Right ventricle myocardium inferior (tissue), 1 donor: ENCODE measurements at regions not wholly inside any gene's neighbourhood (a gene's known extent, or its start where the extent isn't known, plus 50 kb on each side); places are given as distances from the start of the nearest gene placed in this dataset.
"Not testable (repeated sequence)": the region's sequence is repeated elsewhere in the genome, so short reads cannot be mapped to it uniquely, and the experiment has no call there.

ENCODE experiments used
- ATAC-seq: fragments of 200-7000 bp; cut with Tn5 transposase; one replicate; pipeline ENCODE4 v1.9.1; 2020; ENCODE audit warnings: mild to moderate bottlenecking, moderate library complexity
- DNase-seq: peaks from one replicate; pipeline ENCODE4 v3.0.0; 2021; ENCODE audit errors: missing footprints
- intact Hi-C: fragments of 100-400 bp; cut with DNase I; formaldehyde crosslinking; loops from one replicate; pipeline ENCODE4 v1.11.0; 2022
- donor health status: DM: no; HTN: yes; CAD: no; lungs with severe emphysema.

- no peak for ATAC-seq
- DNase-seq = no peak
- intact Hi-C loops = loop anchor here (5.0 to 10.0 kb wide), 3 partner anchors 211 to 363 kb away; partner anchors contain the start of gene NIPSNAP3A
Observed at GRCh38 chr9:104388071-104388470, 116.0 kb upstream of the OR13F1 start.

GRCh38 chr9:104389341-104389740, 114.7 kb upstream of the OR13F1 start:
- intact Hi-C loops = loop anchor here (5.0 to 10.0 kb wide), 3 partner anchors 212 to 365 kb away; partner anchors contain the start of gene NIPSNAP3A
- DNase-seq (no peak), ATAC-seq (no peak)

DNA sequence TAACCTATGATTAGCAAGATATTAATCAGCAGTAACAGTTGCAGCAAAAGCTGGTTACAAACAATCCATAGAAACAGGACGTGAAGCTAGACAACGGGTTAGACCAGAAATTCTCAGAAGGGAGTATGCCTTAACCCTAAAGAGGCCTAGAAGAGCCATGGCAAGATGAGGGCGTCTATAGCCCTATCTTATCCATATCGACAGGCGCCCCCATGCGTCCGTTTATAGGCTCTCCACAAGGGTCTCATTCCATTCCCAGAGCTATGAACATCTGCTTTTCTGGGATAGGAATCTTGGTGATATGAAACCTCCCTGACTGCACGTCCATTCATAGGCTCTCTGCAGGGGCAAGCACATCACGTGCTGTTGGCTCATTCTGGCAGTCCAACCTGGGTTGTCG, 109.2 kb upstream of the OR13F1 start:
- intact Hi-C loops, DNase-seq, ATAC-seq: not testable (repeated sequence)

GRCh38 chr9:104412238-104412637, 91.8 kb upstream of the OR13F1 start:
- DNase-seq (no peak), ATAC-seq (no peak)
- intact Hi-C loops = no loop called here

GRCh38 chr9:104416470-104416869, 87.6 kb upstream of the OR13F1 start:
- no peak for ATAC-seq
- no peak for DNase-seq
- intact Hi-C loops = no loop called here

DNA sequence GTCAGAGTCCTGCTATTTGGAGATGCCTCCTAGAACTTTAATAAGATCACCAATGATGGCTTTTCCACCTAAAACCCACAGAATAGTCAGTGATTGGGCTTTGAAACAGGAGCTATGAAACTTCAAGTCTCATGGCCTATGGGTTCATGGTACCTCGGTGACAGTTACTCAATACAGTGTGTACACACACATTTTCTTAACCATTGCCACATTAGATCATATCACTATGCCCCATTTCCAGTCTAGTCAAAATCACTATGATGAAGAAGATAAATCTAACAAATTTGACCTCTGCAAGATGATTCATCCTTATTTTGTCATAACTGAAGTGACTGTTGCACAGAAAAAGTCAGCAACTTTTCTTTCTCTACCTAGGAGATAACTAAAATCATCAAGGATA, 86.8 kb upstream of the OR13F1 start:
- ATAC-seq = no peak
- DNase-seq = no peak
- intact Hi-C loops = no loop called here

DNA sequence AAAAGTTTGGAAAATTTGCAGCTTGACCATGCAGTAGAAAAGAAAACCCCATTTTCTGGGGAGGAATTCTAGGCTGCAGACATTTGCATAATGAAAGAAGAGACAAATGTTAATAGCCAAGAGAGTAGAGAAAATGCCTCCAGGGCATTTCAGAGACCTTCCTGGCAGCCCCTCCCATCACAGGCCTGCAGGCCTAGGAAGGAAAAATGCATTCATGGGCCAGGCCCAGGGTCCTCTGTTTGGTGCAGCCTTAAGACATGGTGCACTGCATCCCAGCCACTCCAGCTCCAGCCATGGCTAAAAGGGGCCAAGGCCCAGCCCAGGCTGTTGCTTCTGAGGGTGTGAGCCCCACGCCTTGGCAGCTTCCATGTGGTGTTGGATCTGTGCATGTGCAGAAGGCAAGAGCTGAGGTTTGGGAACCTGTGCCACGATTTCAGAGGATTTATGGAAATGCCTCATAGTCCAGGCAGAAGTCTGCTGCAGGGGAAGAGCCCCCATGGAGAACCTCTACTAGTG, 75.0 kb upstream of the OR13F1 start:
- intact Hi-C loops = no loop called here
- no peak for ATAC-seq
- no peak for DNase-seq

DNA sequence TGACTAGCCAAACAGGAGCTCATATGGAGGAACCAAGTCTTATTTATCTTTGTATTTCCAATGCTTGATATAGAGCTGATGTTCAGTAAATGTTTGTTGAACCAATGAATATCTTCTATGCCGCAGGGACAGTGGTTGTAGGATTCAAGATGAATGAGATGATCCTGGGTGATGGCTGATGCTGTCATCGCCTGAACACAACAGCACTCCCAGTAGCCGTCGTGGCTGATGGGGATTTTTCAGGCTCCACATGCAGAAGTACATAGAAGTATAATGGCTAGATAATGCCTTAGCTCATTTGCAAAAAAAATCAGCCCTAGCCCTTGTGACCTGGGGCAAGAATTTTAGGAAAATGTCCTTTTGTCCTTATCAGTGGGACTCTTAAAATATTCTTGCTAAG, 69.0 kb upstream of the OR13F1 start:
- intact Hi-C loops = no loop called here
- ATAC-seq = no peak

DNA sequence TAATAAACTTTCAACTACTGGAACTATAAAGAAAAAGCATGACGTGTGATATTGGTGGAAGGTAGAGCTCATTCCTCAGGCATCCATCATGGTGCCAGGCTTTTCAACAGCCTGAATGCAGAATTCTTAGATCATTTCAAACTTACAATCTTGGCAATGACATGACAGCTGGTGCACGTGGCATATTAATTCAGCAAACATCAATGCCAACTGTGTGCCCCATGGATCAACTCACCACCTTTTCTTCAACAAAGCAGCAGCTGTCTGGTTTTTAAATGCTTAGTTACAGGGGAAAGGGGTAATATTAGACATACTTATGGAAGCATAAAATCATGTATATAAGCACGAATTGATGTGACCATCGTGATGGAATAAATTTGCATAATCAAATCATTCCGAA, 56.0 kb upstream of the OR13F1 start:
- intact Hi-C loops = no loop called here
- ATAC-seq (no peak), DNase-seq (no peak)

More for the DNA sequence above, 69.0 kb upstream of the OR13F1 start:
- peak; percentile 54 for DNase-seq
